ENCODE measurements at regions not wholly inside any gene's neighbourhood (a gene's known extent, or its start where the extent isn't known, plus 50 kb on each side); places are given as distances from the start of the nearest gene placed in this dataset.

- TF ChIP-seq CTCF (conservative IDR thresholded peaks at IDR 0.05; ENCODE audit: low read depth, low read length): no peak
- H2AFZ ChIP-seq (ENCODE audit: low read depth): no peak overlapping the region
- H4K20me1 ChIP-seq (ENCODE audit: insufficient read depth): no peaks in the 10 kb centered on the region
- H3K4me2 ChIP-seq: no peak overlapping the region
- no peaks in the 10 kb centered on the region for H3K27me3 ChIP-seq (ENCODE audit: insufficient read depth, low read depth)
- H3K4me3 ChIP-seq (IDR thresholded peaks at IDR 0.05; ENCODE audit: insufficient read depth, low read depth, low read length): no peak overlapping the region
- no peaks in the 10 kb centered on the region for H3K79me2 ChIP-seq (ENCODE audit: insufficient read depth, low read depth)
- H3K9ac ChIP-seq: no peak overlapping the region
- H3K27ac ChIP-seq: no peak overlapping the region
- no peaks in the 10 kb centered on the region for H3K36me3 ChIP-seq (ENCODE audit: insufficient read depth)
- no peaks in the 10 kb centered on the region for H3K4me1 ChIP-seq (ENCODE audit: low read depth, poor library complexity, severe bottlenecking)
Observed at GRCh38 chr6:125509477-125509876, 207.7 kb upstream of the HDDC2 start.

DNA sequence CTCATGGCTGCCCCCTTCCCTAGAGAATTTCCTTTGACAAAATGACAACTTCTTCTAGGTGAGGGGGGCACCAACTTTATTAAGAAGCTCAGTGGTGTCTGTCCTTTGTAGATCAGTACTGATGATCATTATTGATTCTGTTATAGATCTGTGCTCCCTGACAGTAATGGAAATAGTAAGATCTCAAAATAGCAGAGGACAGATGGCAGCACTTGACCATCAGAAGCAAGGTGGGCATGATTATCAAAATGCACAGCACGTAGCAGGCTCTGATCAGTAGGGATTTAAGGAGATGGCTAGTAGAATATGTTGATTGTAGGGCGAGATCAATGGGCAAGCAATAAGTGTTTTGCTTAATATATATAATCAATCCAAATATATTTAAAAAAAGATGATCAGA, 208.6 kb upstream of the HDDC2 start:
- Histone ChIP-seq H3K27me3 (ENCODE audit: insufficient read depth, low read depth) (no peaks in the 10 kb centered on the region), H4K20me1 (ENCODE audit: insufficient read depth) (no peaks in the 10 kb centered on the region), H3K27ac (no peak overlapping the region), H3K9ac (no peak overlapping the region), H3K79me2 (ENCODE audit: insufficient read depth, low read depth) (no peaks in the 10 kb centered on the region), H3K4me3 (IDR thresholded peaks at IDR 0.05; ENCODE audit: insufficient read depth, low read depth, low read length) (no peak overlapping the region), H3K4me2 (no peak overlapping the region), H2AFZ (ENCODE audit: low read depth) (no peak overlapping the region), H3K36me3 (ENCODE audit: insufficient read depth) (no peaks in the 10 kb centered on the region), H3K4me1 (ENCODE audit: low read depth, poor library complexity, severe bottlenecking) (no peaks in the 10 kb centered on the region)
- no peak for TF ChIP-seq CTCF (conservative IDR thresholded peaks at IDR 0.05; ENCODE audit: low read depth, low read length)

- Histone ChIP-seq H3K79me2 (ENCODE audit: insufficient read depth, low read depth) (no peaks in the 10 kb centered on the region), H3K27ac (no peak overlapping the region), H3K4me3 (IDR thresholded peaks at IDR 0.05; ENCODE audit: insufficient read depth, low read depth, low read length) (no peak overlapping the region), H3K9ac (no peak overlapping the region), H3K36me3 (ENCODE audit: insufficient read depth) (no peaks in the 10 kb centered on the region), H3K27me3 (ENCODE audit: insufficient read depth, low read depth) (no peaks in the 10 kb centered on the region), H2AFZ (ENCODE audit: low read depth) (no peak overlapping the region), H3K4me1 (ENCODE audit: low read depth, poor library complexity, severe bottlenecking) (no peaks in the 10 kb centered on the region), H4K20me1 (ENCODE audit: insufficient read depth) (no peaks in the 10 kb centered on the region), H3K4me2 (no peak overlapping the region)
- no peak for TF ChIP-seq CTCF (conservative IDR thresholded peaks at IDR 0.05; ENCODE audit: low read depth, low read length)
Observed at GRCh38 chr6:125511809-125512396, 210.1 kb upstream of the HDDC2 start.

DNA sequence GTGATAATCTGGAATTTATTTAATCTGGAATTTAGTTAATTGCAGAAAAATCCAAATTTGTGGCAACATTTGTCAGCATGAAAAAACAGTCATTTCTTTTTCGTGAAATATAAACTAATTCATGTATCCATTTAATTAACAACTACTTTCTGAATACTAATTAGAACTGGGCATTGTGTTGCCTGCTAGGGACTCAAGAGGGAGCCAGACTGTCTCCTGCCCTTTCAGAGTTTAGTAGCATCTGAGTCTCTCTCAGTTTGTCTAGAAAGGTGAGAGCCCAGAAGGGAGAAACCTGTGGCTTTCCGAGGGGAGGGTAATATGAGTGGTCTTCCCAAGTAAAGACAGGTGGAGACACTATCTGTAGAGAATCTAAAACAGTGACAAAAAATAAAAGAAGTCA, 210.9 kb upstream of the HDDC2 start:
- Histone ChIP-seq H3K9ac (no peak overlapping the region), H3K4me3 (IDR thresholded peaks at IDR 0.05; ENCODE audit: insufficient read depth, low read depth, low read length) (no peak overlapping the region), H3K36me3 (ENCODE audit: insufficient read depth) (no peaks in the 10 kb centered on the region), H4K20me1 (ENCODE audit: insufficient read depth) (no peaks in the 10 kb centered on the region), H3K4me1 (ENCODE audit: low read depth, poor library complexity, severe bottlenecking) (no peaks in the 10 kb centered on the region), H3K4me2 (no peak overlapping the region), H3K27ac (no peak overlapping the region), H3K79me2 (ENCODE audit: insufficient read depth, low read depth) (no peaks in the 10 kb centered on the region), H2AFZ (ENCODE audit: low read depth) (no peak overlapping the region), H3K27me3 (ENCODE audit: insufficient read depth, low read depth) (no peaks in the 10 kb centered on the region)
- TF ChIP-seq CTCF (conservative IDR thresholded peaks at IDR 0.05; ENCODE audit: low read depth, low read length): no peak

Data from KMS-11 (cell line).